Breast epithelium (tissue), 4 donors: ENCODE measurements at regions not wholly inside any gene's neighbourhood (a gene's known extent, or its start where the extent isn't known, plus 50 kb on each side); places are given as distances from the start of the nearest gene placed in this dataset.

Experiments used
- DNase-seq, 2 donors: peaks; one replicate each; pipeline ENCODE4 v3.0.0-alpha.2; 2019; ENCODE audit warnings: low spot score in 2 of 2
- H3K27ac ChIP-seq, 2 donors: fragments of 200-600 bp; sonication (generic) in 1 of 2; one replicate each; pipeline ENCODE4 v1.5.1; 2016 to 2019; ENCODE audit warnings: mild to moderate bottlenecking in 1 of 2
- H3K27me3 ChIP-seq, 2 donors: fragments of 200-600 bp; sonication (generic) in 1 of 2; one replicate each; pipeline versions ENCODE4 v1.5.1 to v1.6.0; 2017 to 2019; ENCODE audit warnings: control low read depth in 1 of 2, mild to moderate bottlenecking in 1 of 2
- H3K36me3 ChIP-seq: fragments of 200-600 bp; one replicate; pipeline ENCODE4 v1.5.1; 2019
- H3K4me1 ChIP-seq, 2 donors: fragments of 200-600 bp; sonication (generic); one replicate each; pipeline ENCODE4 v1.5.1; 2016 to 2019; ENCODE audit warnings: control low read depth in 1 of 2
- H3K4me3 ChIP-seq, 3 donors: fragments of 200-600 bp; sonication (generic); 1 replicate in 2 of 3; 2 replicates in 1 of 3; pipeline ENCODE4 v1.5.1; 2016 to 2019; ENCODE audit warnings: mild to moderate bottlenecking in 3 of 3, moderate library complexity in 2 of 3
- H3K9me3 ChIP-seq, 2 donors: fragments of 200-600 bp; sonication (generic) in 1 of 2; one replicate each; pipeline ENCODE4 v1.5.1; 2016 to 2019; ENCODE audit warnings: control low read depth in 1 of 2
- POLR2A ChIP-seq: fragments of 450-650 bp; IDR thresholded peaks from one replicate; pipeline ENCODE4 v1.6.1; 2016; ENCODE audit warnings: antibody characterized with exemption, mild to moderate bottlenecking, moderate library complexity
- POLR2AphosphoS5 ChIP-seq, 3 donors: sonication (generic); formaldehyde crosslinking; IDR thresholded peaks; one replicate each; pipeline ENCODE4 v1.6.1; 2017; ENCODE audit warnings: antibody characterized with exemption in 3 of 3
- intact Hi-C: fragments of 100-400 bp; cut with DNase I; formaldehyde crosslinking; loops from one replicate; pipeline ENCODE4 v1.15.1; 2023; ENCODE audit warnings: low total_unique reads
- TF ChIP-seq, protein P1 (sequence below), 3 donors: fragments of 450-650 bp; IDR thresholded peaks; one replicate each; pipeline ENCODE4 v1.5.1; 2016 to 2017; ENCODE audit warnings: antibody characterized with exemption in 3 of 3, mild to moderate bottlenecking in 3 of 3, moderate library complexity in 3 of 3

- no peaks in the 10 kb centered on the region for H3K4me1 ChIP-seq
- no peaks in the 10 kb centered on the region for H3K9me3 ChIP-seq
- no peaks in the 10 kb centered on the region for H3K27me3 ChIP-seq
- H3K4me3 ChIP-seq: no peak overlapping the region
- no peak overlapping the region for H3K27ac ChIP-seq
- no peaks in the 10 kb centered on the region for H3K36me3 ChIP-seq
- no peak for DNase-seq
- TF ChIP-seq POLR2A (no peak), POLR2AphosphoS5 (IDR thresholded peaks at IDR 0.05) (no peak)
- TF ChIP-seq, protein P1, sequence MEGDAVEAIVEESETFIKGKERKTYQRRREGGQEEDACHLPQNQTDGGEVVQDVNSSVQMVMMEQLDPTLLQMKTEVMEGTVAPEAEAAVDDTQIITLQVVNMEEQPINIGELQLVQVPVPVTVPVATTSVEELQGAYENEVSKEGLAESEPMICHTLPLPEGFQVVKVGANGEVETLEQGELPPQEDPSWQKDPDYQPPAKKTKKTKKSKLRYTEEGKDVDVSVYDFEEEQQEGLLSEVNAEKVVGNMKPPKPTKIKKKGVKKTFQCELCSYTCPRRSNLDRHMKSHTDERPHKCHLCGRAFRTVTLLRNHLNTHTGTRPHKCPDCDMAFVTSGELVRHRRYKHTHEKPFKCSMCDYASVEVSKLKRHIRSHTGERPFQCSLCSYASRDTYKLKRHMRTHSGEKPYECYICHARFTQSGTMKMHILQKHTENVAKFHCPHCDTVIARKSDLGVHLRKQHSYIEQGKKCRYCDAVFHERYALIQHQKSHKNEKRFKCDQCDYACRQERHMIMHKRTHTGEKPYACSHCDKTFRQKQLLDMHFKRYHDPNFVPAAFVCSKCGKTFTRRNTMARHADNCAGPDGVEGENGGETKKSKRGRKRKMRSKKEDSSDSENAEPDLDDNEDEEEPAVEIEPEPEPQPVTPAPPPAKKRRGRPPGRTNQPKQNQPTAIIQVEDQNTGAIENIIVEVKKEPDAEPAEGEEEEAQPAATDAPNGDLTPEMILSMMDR (IDR thresholded peaks at IDR 0.05): no peak
- intact Hi-C loops: no loop called here
Observed at GRCh38 chr5:68515514-68515913, 300.0 kb downstream of the PIK3R1 start.

- no peaks in the 10 kb centered on the region for H3K4me1 ChIP-seq
- TF ChIP-seq, protein P1 (IDR thresholded peaks at IDR 0.05): no peak
- TF ChIP-seq POLR2AphosphoS5 (IDR thresholded peaks at IDR 0.05) (no peak), POLR2A (no peak)
- no peaks in the 10 kb centered on the region for H3K27me3 ChIP-seq
- H3K36me3 ChIP-seq: no peaks in the 10 kb centered on the region
- intact Hi-C loops: no loop called here
- H3K27ac ChIP-seq: no peak overlapping the region
- DNase-seq: no peak
- H3K9me3 ChIP-seq: no peaks in the 10 kb centered on the region
- H3K4me3 ChIP-seq: no peak overlapping the region
Observed at GRCh38 chr5:68518286-68518685, 302.7 kb downstream of the PIK3R1 start.

GRCh38 chr5:68519143-68519542 lies 303.6 kb downstream of the PIK3R1 start:
- Histone ChIP-seq H3K4me3 (no peak overlapping the region), H3K36me3 (no peaks in the 10 kb centered on the region), H3K27me3 (no peaks in the 10 kb centered on the region), H3K9me3 (no peaks in the 10 kb centered on the region), H3K27ac (no peak overlapping the region), H3K4me1 (no peaks in the 10 kb centered on the region)
- TF ChIP-seq, protein P1 (IDR thresholded peaks at IDR 0.05): no peak
- no peak for TF ChIP-seq POLR2AphosphoS5 (IDR thresholded peaks at IDR 0.05)
- no peak for TF ChIP-seq POLR2A
- DNase-seq: no peak
- intact Hi-C loops: no loop called here

GRCh38 chr5:68521776-68522175 lies 306.2 kb downstream of the PIK3R1 start:
- Histone ChIP-seq H3K27ac (no peak overlapping the region), H3K9me3 (no peaks in the 10 kb centered on the region), H3K4me1 (no peaks in the 10 kb centered on the region), H3K4me3 (no peak overlapping the region), H3K36me3 (no peaks in the 10 kb centered on the region), H3K27me3 (no peaks in the 10 kb centered on the region)
- TF ChIP-seq, protein P1 (IDR thresholded peaks at IDR 0.05): no peak
- no peak for TF ChIP-seq POLR2A
- TF ChIP-seq POLR2AphosphoS5 (IDR thresholded peaks at IDR 0.05): no peak
- intact Hi-C loops: no loop called here
- no peak for DNase-seq

DNA sequence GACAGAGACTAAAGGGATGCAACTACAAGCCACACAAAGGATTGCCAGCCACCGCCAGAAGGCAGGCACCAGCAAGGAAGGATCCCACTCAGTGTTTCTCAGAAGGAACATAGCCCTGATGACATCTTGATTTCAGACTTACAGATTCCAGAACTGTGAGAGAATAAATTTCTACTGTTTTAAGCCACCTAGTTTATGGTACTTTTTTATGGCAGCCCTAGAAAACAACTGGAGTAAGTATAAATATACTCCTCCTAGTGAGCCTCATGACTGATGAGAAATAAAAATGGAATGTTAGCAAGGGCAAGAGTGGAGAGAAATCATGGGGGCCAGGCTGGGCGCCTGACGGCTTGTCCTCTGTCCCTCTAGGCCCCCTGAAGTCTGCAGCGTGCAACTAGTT lies 307.3 kb downstream of the PIK3R1 start:
- DNase-seq: no peak
- no peaks in the 10 kb centered on the region for H3K4me1 ChIP-seq
- intact Hi-C loops: no loop called here
- TF ChIP-seq POLR2AphosphoS5 (IDR thresholded peaks at IDR 0.05) (no peak), POLR2A (no peak)
- TF ChIP-seq, protein P1 (IDR thresholded peaks at IDR 0.05): no peak
- H3K27me3 ChIP-seq: no peaks in the 10 kb centered on the region
- no peaks in the 10 kb centered on the region for H3K36me3 ChIP-seq
- H3K4me3 ChIP-seq: no peak overlapping the region
- H3K9me3 ChIP-seq: no peaks in the 10 kb centered on the region
- H3K27ac ChIP-seq: no peak overlapping the region
